ENCODE measurements at regions not wholly inside any gene's neighbourhood (a gene's known extent, or its start where the extent isn't known, plus 50 kb on each side); places are given as distances from the start of the nearest gene placed in this dataset.

GRCh38 chr7:69476416-69476815 lies 121.9 kb upstream of the AUTS2 start:
- H3K27me3 ChIP-seq (ENCODE audit: control insufficient read depth in 4 of 4, insufficient read depth in 4 of 4, low read length in 3 of 4), result no peaks in the 10 kb centered on the region
- no peak for DNase-seq (ENCODE audit: low spot score)
- WGBS, result 90% methylated on average over 5 of the region's 5 CpGs
- TF ChIP-seq TAF1 (conservative IDR thresholded peaks at IDR 0.05) (no peak), HNF4A (conservative IDR thresholded peaks at IDR 0.05) (no peak), FOXA2 (IDR thresholded peaks at IDR 0.05) (no peak), YY1 (IDR thresholded peaks at IDR 0.05) (no peak), JUND (IDR thresholded peaks at IDR 0.05) (no peak), ZBTB33 (IDR thresholded peaks at IDR 0.05) (no peak), SP1 (IDR thresholded peaks at IDR 0.05) (no peak), ATF3 (IDR thresholded peaks at IDR 0.05) (no peak), REST (IDR thresholded peaks at IDR 0.05) (no peak), RAD21 (IDR thresholded peaks at IDR 0.05) (no peak), NR2F2 (IDR thresholded peaks at IDR 0.05) (no peak)
- TF ChIP-seq, protein P1, sequence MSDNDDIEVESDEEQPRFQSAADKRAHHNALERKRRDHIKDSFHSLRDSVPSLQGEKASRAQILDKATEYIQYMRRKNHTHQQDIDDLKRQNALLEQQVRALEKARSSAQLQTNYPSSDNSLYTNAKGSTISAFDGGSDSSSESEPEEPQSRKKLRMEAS (IDR thresholded peaks at IDR 0.05), result no peak
- no peak overlapping the region for H3K4me3 ChIP-seq (ENCODE audit: low read depth in 1 of 3, low read length in 3 of 3)
- H3K27ac ChIP-seq (ENCODE audit: low read depth in 1 of 2, low read length in 2 of 2), result no peak overlapping the region
- H3K36me3 ChIP-seq (ENCODE audit: control insufficient read depth in 4 of 4, insufficient read depth in 3 of 4, low read depth in 1 of 4, low read length in 3 of 4), result no peaks in the 10 kb centered on the region
- H3K9ac ChIP-seq (ENCODE audit: low read depth in 1 of 2, low read length in 2 of 2), result no peak overlapping the region
- no peaks in the 10 kb centered on the region for H3K9me3 ChIP-seq (ENCODE audit: control insufficient read depth in 4 of 4, low read length in 3 of 4)
- H3K4me1 ChIP-seq (ENCODE audit: control insufficient read depth in 4 of 4, insufficient read depth in 4 of 4, low read length in 3 of 4), result no peaks in the 10 kb centered on the region

- 97% methylated on average over 18 of the region's 18 CpGs for WGBS
- Histone ChIP-seq H3K27ac (ENCODE audit: low read depth in 1 of 2, low read length in 2 of 2) (no peak overlapping the region), H3K9me3 (ENCODE audit: control insufficient read depth in 4 of 4, low read length in 3 of 4) (no peaks in the 10 kb centered on the region), H3K9ac (ENCODE audit: low read depth in 1 of 2, low read length in 2 of 2) (no peak overlapping the region), H3K36me3 (ENCODE audit: control insufficient read depth in 4 of 4, insufficient read depth in 3 of 4, low read depth in 1 of 4, low read length in 3 of 4) (no peaks in the 10 kb centered on the region), H3K4me1 (ENCODE audit: control insufficient read depth in 4 of 4, insufficient read depth in 4 of 4, low read length in 3 of 4) (no peaks in the 10 kb centered on the region), H3K4me3 (ENCODE audit: low read depth in 1 of 3, low read length in 3 of 3) (no peak overlapping the region), H3K27me3 (ENCODE audit: control insufficient read depth in 4 of 4, insufficient read depth in 4 of 4, low read length in 3 of 4) (no peaks in the 10 kb centered on the region)
- no peak for DNase-seq (ENCODE audit: low spot score)
- TF ChIP-seq YY1 (IDR thresholded peaks at IDR 0.05) (no peak), REST (IDR thresholded peaks at IDR 0.05) (no peak), FOXA2 (IDR thresholded peaks at IDR 0.05) (no peak), FOXA1 (IDR thresholded peaks at IDR 0.05) (no peak), RXRA (IDR thresholded peaks at IDR 0.05) (no peak), TAF1 (conservative IDR thresholded peaks at IDR 0.05) (no peak), SP1 (IDR thresholded peaks at IDR 0.05) (no peak), RAD21 (IDR thresholded peaks at IDR 0.05) (no peak), GABPA (IDR thresholded peaks at IDR 0.05 in 1 of 2, conservative IDR thresholded peaks at IDR 0.05 in 1 of 2) (no peak), HNF4A (conservative IDR thresholded peaks at IDR 0.05) (no peak), CTCF (IDR thresholded peaks at IDR 0.05; ENCODE audit: low read depth, low read length, missing input control) (no peak), HNF4G (IDR thresholded peaks at IDR 0.05) (no peak), EGR1 (IDR thresholded peaks at IDR 0.05; ENCODE audit: low read depth in 2 of 2) (no peak), ATF3 (IDR thresholded peaks at IDR 0.05) (no peak), ZBTB33 (IDR thresholded peaks at IDR 0.05) (no peak)
- TF ChIP-seq, protein P1 (IDR thresholded peaks at IDR 0.05), result no peak
Observed at GRCh38 chr7:69482676-69483075, 115.6 kb upstream of the AUTS2 start.
